A549 (cell line): ENCODE measurements at regions not wholly inside any gene's neighbourhood (a gene's known extent, or its start where the extent isn't known, plus 50 kb on each side); places are given as distances from the start of the nearest gene placed in this dataset.

Experiments
- ATAC-seq, 2 experiments: fragments of 200-7000 bp in 1 of 2; fragments of >200 bp in 1 of 2; cut with Nextera tagmentation in 1 of 2; cut with Tn5 transposase in 1 of 2; 3 replicates each; pipeline versions ENCODE4 v1.8.0 to v1.9.1; 2018 to 2020; ENCODE audit warnings: mild to moderate bottlenecking in 1 of 2, moderate library complexity in 1 of 2
- CTCF ChIA-PET: fragments of 300-600 bp; sonication (Branson Sonifier 250); formaldehyde crosslinking; extraction: SDS; loops from one replicate; lab custom pipeline; 2021; ENCODE audit warnings: antibody characterized with exemption, inconsistent platforms; lab: Yijun Ruan, JAX
- POLR2A ChIA-PET: fragments of 350-600 bp; formaldehyde crosslinking; extraction: SDS; loops from one replicate; lab custom pipeline; 2021; ENCODE audit warnings: antibody characterized with exemption, inconsistent platforms; lab: Yijun Ruan, JAX
- DNase-seq, 2 experiments: peaks; one replicate each; pipeline versions ENCODE4 v3.0.0 to v3.0.0-alpha.2; 2011 to 2016; ENCODE audit warnings: low read depth in 1 of 2, low spot score in 1 of 2
- FAIRE-seq: peaks from 2 replicates; lab custom pipeline; 2011; peaks lifted over from hg19 to GRCh38; lab: Jason Lieb, UNC
- H3K27ac ChIP-seq, 2 experiments: fragments of >200 bp; sonication (Bioruptor Twin); formaldehyde crosslinking; 3 replicates each; pipeline ENCODE4 v1.5.1; 2016 to 2017
- H3K4me1 ChIP-seq: fragments of >200 bp; sonication (Bioruptor Twin); formaldehyde crosslinking; 3 replicates; pipeline ENCODE4 v1.6.1; 2016
- H3K4me2 ChIP-seq: fragments of >200 bp; sonication (Bioruptor Twin); formaldehyde crosslinking; 3 replicates; pipeline ENCODE4 v1.6.1; 2016
- H3K4me3 ChIP-seq: fragments of >200 bp; sonication (Bioruptor Twin); formaldehyde crosslinking; 3 replicates; pipeline ENCODE4 v1.5.1; 2016
- H3K9me3 ChIP-seq: fragments of >200 bp; sonication (Bioruptor Twin); formaldehyde crosslinking; 3 replicates; pipeline ENCODE4 v1.6.1; 2016
- ATOH8 ChIP-seq: fragments of 250-450 bp; sonication (Bioruptor Pico); IDR thresholded peaks from 2 replicates; pipeline ENCODE4 v1.5.0; 2020; ENCODE audit warnings: low read depth, mild to moderate bottlenecking, moderate library complexity
- BCL3 ChIP-seq: fragments of >200 bp; sonication (Bioruptor Twin); formaldehyde crosslinking; IDR thresholded peaks from 3 replicates; pipeline ENCODE4 v1.6.1; 2016
- BHLHE40 ChIP-seq: IDR thresholded peaks from 2 replicates; pipeline ENCODE4 v1.6.1; 2012; ENCODE audit warnings: low read depth, low read length, inconsistent platforms
- CBX2 ChIP-seq: fragments of 200-600 bp; sonication (generic); IDR thresholded peaks from 2 replicates; pipeline ENCODE4 v1.6.1; 2016; ENCODE audit warnings: low read depth, mild to moderate bottlenecking, borderline replicate concordance
- CHD2 ChIP-seq: fragments of 150-350 bp; IDR thresholded peaks from 2 replicates; pipeline ENCODE4 v1.6.1; 2014; ENCODE audit warnings: low read length; ENCODE audit not compliant: partially characterized antibody
- CHD4 ChIP-seq: fragments of 200-600 bp; sonication (generic); IDR thresholded peaks from 2 replicates; pipeline ENCODE4 v1.6.1; 2016; ENCODE audit warnings: antibody characterized with exemption, mild to moderate bottlenecking, borderline replicate concordance
- CTCF ChIP-seq: fragments of >200 bp; sonication (Bioruptor Twin); formaldehyde crosslinking; IDR thresholded peaks from 3 replicates; pipeline ENCODE4 v1.5.1; 2016
- ELK1 ChIP-seq: fragments of 150-350 bp; IDR thresholded peaks from 2 replicates; pipeline ENCODE4 v1.6.1; 2014; ENCODE audit warnings: low read depth, mild to moderate bottlenecking, low read length
- EP300 ChIP-seq, 2 experiments: fragments of >200 bp; sonication (Bioruptor Twin); formaldehyde crosslinking; IDR thresholded peaks; 2 replicates in 1 of 2; 3 replicates in 1 of 2; pipeline ENCODE4 v1.6.1; 2016 to 2017
- ESRRA ChIP-seq: fragments of 150-350 bp; IDR thresholded peaks from 2 replicates; pipeline ENCODE4 v1.6.1; 2014; ENCODE audit warnings: mild to moderate bottlenecking, low read length, borderline replicate concordance
- FOSB ChIP-seq: fragments of 250-450 bp; sonication (Bioruptor Pico); IDR thresholded peaks from 2 replicates; pipeline ENCODE4 v1.5.0; 2020; ENCODE audit warnings: mild to moderate bottlenecking, moderate library complexity
- FOSL2 ChIP-seq, 2 experiments: fragments of 450-650 bp in 1 of 2; fragments of >200 bp in 1 of 2; sonication (Bioruptor Twin) in 1 of 2; formaldehyde crosslinking; IDR thresholded peaks; 2 replicates each; pipeline versions ENCODE4 v1.5.0 to v1.6.1; 2016 to 2020; ENCODE audit warnings: mild to moderate bottlenecking in 1 of 2, moderate library complexity in 1 of 2
- FOXS1 ChIP-seq: fragments of 250-450 bp; sonication (Bioruptor Pico); IDR thresholded peaks from 2 replicates; pipeline ENCODE4 v1.5.0; 2020; ENCODE audit warnings: mild to moderate bottlenecking, moderate library complexity
- HEYL ChIP-seq: fragments of 250-450 bp; sonication (Bioruptor Pico); IDR thresholded peaks from 2 replicates; pipeline ENCODE4 v1.8.0; 2021; ENCODE audit warnings: mild to moderate bottlenecking, moderate library complexity
- HOXA7 ChIP-seq: fragments of 250-450 bp; sonication (Bioruptor Pico); IDR thresholded peaks from 2 replicates; pipeline ENCODE4 v1.5.0; 2020; ENCODE audit warnings: mild to moderate bottlenecking, moderate library complexity
- JUN ChIP-seq, 2 experiments: fragments of >200 bp; sonication (Bioruptor Twin); formaldehyde crosslinking; IDR thresholded peaks; 2 replicates in 1 of 2; 3 replicates in 1 of 2; pipeline ENCODE4 v1.6.1; 2016 to 2017
- KDM1A ChIP-seq: fragments of 200-600 bp; sonication (generic); IDR thresholded peaks from 2 replicates; pipeline ENCODE4 v1.6.1; 2016; ENCODE audit warnings: low read depth, mild to moderate bottlenecking
- MAFK ChIP-seq: fragments of 450-650 bp; IDR thresholded peaks from 2 replicates; pipeline ENCODE4 v1.6.1; 2014; ENCODE audit not compliant: partially characterized antibody
- MAZ ChIP-seq: fragments of 150-350 bp; IDR thresholded peaks from 2 replicates; pipeline ENCODE4 v1.6.1; 2014; ENCODE audit warnings: antibody characterized with exemption, low read depth, low read length, borderline replicate concordance
- NR3C1 ChIP-seq: fragments of >200 bp; sonication (Bioruptor Twin); formaldehyde crosslinking; IDR thresholded peaks from 3 replicates; pipeline ENCODE4 v1.6.1; 2017
- PHF8 ChIP-seq: fragments of 200-600 bp; sonication (generic); IDR thresholded peaks from 2 replicates; pipeline ENCODE4 v1.6.1; 2016; ENCODE audit warnings: low read depth, mild to moderate bottlenecking, antibody characterized with exemption, moderate library complexity, borderline replicate concordance
- POLR2A ChIP-seq: IDR thresholded peaks from 2 replicates; pipeline ENCODE4 v1.6.1; 2012; ENCODE audit warnings: mild to moderate bottlenecking, low read length
- RFX5 ChIP-seq: fragments of 450-650 bp; IDR thresholded peaks from 2 replicates; pipeline ENCODE4 v1.7.1; 2014; ENCODE audit warnings: antibody characterized with exemption, mild to moderate bottlenecking, moderate library complexity
- RNF2 ChIP-seq: fragments of 200-600 bp; sonication (generic); IDR thresholded peaks from 2 replicates; pipeline ENCODE4 v1.6.1; 2016; ENCODE audit warnings: low read depth, mild to moderate bottlenecking, antibody characterized with exemption, moderate library complexity, borderline replicate concordance
- SMC3 ChIP-seq: fragments of >200 bp; sonication (Bioruptor Twin); formaldehyde crosslinking; IDR thresholded peaks from 3 replicates; pipeline ENCODE4 v1.6.1; 2018; ENCODE audit warnings: inconsistent platforms
- SREBF2 ChIP-seq: fragments of 450-650 bp; IDR thresholded peaks from 2 replicates; pipeline ENCODE4 v1.6.1; 2014; ENCODE audit warnings: mild to moderate bottlenecking, moderate library complexity
- TP53 ChIP-seq: fragments of 250-450 bp; sonication (Bioruptor Pico); IDR thresholded peaks from 2 replicates; pipeline ENCODE4 v1.5.0; 2021; ENCODE audit warnings: mild to moderate bottlenecking, moderate library complexity
- WGBS: methylation state at CpG from one replicate; pipeline ENCODE4 v1.1.6; 2017; ENCODE audit errors: missing lambda C conversion rate; 5-methylcytosine and 5-hydroxymethylcytosine counted together

- ChIA-PET POLR2A (no interaction called here), CTCF (no interaction called here)
- no peak for FAIRE-seq
- Histone ChIP-seq H3K4me3 (no peak overlapping the region), H3K27ac (no peak overlapping the region), H3K4me2 (no peak overlapping the region), H3K4me1 (no peaks in the 10 kb centered on the region), H3K9me3 (no peaks in the 10 kb centered on the region)
- no peak for ATAC-seq
- WGBS = 4% methylated on average over 4 of the region's 7 CpGs
- DNase-seq = no peak
- TF ChIP-seq FOXS1 (CRISPR knock-in tag) = no peak
- no peak for TF ChIP-seq ESRRA
- no peak for TF ChIP-seq RNF2
- no peak for TF ChIP-seq ATOH8 (CRISPR knock-in tag)
- no peak for TF ChIP-seq KDM1A
- no peak for TF ChIP-seq ELK1
- TF ChIP-seq SREBF2 = no peak
- TF ChIP-seq EP300 (IDR thresholded peaks at IDR 0.05) = no peak
- no peak for TF ChIP-seq POLR2A
- TF ChIP-seq FOSB (CRISPR knock-in tag) = no peak
- TF ChIP-seq HEYL (CRISPR knock-in tag) = no peak
- TF ChIP-seq MAZ = no peak
- TF ChIP-seq CHD2 = no peak
- TF ChIP-seq PHF8 = no peak
- TF ChIP-seq JUN (IDR thresholded peaks at IDR 0.05) = no peak
- TF ChIP-seq CHD4 = no peak
- no peak for TF ChIP-seq MAFK
These were observed 178.6 kb upstream of the SALL3 start for GRCh38 chr18:78801011-78801410.

- no peak for ATAC-seq
- Histone ChIP-seq H3K4me2 (no peak overlapping the region), H3K27ac (no peak overlapping the region), H3K9me3 (no peaks in the 10 kb centered on the region), H3K4me3 (no peak overlapping the region), H3K4me1 (no peaks in the 10 kb centered on the region)
- no peak for FAIRE-seq
- no peak for TF ChIP-seq HEYL (CRISPR knock-in tag)
- TF ChIP-seq SMC3 = no peak
- TF ChIP-seq PHF8 = no peak
- TF ChIP-seq BCL3 = no peak
- TF ChIP-seq RFX5 = no peak
- no peak for TF ChIP-seq CTCF
- TF ChIP-seq NR3C1 = no peak
- no peak for TF ChIP-seq KDM1A
- TF ChIP-seq HOXA7 (CRISPR knock-in tag) = no peak
- no peak for TF ChIP-seq MAFK
- TF ChIP-seq CBX2 = no peak
- no peak for TF ChIP-seq TP53 (CRISPR knock-in tag)
- TF ChIP-seq FOSL2 (IDR thresholded peaks at IDR 0.05) = no peak
- no peak for TF ChIP-seq FOSL2 (CRISPR knock-in tag; IDR thresholded peaks at IDR 0.05)
- no peak for TF ChIP-seq ESRRA
- TF ChIP-seq BHLHE40 = no peak
- ChIA-PET POLR2A (no interaction called here), CTCF (no interaction called here)
- no peak for DNase-seq
- WGBS = 46% methylated on average over 5 of the region's 9 CpGs
These were observed 176.5 kb upstream of the SALL3 start for GRCh38 chr18:78803104-78803503.
